HG03457 (cell line): ENCODE measurements at regions not wholly inside any gene's neighbourhood (a gene's known extent, or its start where the extent isn't known, plus 50 kb on each side); places are given as distances from the start of the nearest gene placed in this dataset.
"Not testable (repeated sequence)": the region's sequence is repeated elsewhere in the genome, so short reads cannot be mapped to it uniquely, and the experiment has no call there.

Experiments used
- ATAC-seq: cut with Tn5 transposase; IDR thresholded peaks from one replicate; pipeline ENCODE4 v1.9.1; 2021; ENCODE audit warnings: moderate number of reproducible peaks; ENCODE audit not compliant: unreplicated experiment

- ATAC-seq: not testable (repeated sequence)
Observed at GRCh38 chr2:131636704-131637308, 109.1 kb downstream of the CCDC74A start.

- not testable (repeated sequence) for ATAC-seq
Observed at GRCh38 chr2:131639001-131639620, 111.4 kb downstream of the CCDC74A start.

GRCh38 chr2:131641414-131642206 is 113.9 kb downstream of the CCDC74A start:
- ATAC-seq: no peak

- not testable (repeated sequence) for ATAC-seq
Observed at GRCh38 chr2:131643180-131643579, 115.5 kb downstream of the CCDC74A start.

GRCh38 chr2:131645177-131645765 is 117.6 kb downstream of the CCDC74A start:
- ATAC-seq: no peak

GRCh38 chr2:131646220-131646619 is 118.5 kb downstream of the CCDC74A start:
- not testable (repeated sequence) for ATAC-seq

- ATAC-seq: no peak
Observed at GRCh38 chr2:131646669-131647297, 119.1 kb downstream of the CCDC74A start.

- not testable (repeated sequence) for ATAC-seq
Observed at GRCh38 chr2:131648565-131648964, 120.9 kb downstream of the CCDC74A start.

- ATAC-seq: not testable (repeated sequence)
Observed at GRCh38 chr2:131652246-131652645, 124.6 kb downstream of the CCDC74A start.

- not testable (repeated sequence) for ATAC-seq
Observed at GRCh38 chr2:131654107-131654506, 126.4 kb downstream of the CCDC74A start.

GRCh38 chr2:131656816-131657633 is 129.3 kb downstream of the CCDC74A start:
- ATAC-seq: no peak

GRCh38 chr2:131657895-131658768 is 130.4 kb downstream of the CCDC74A start:
- ATAC-seq: no peak

GRCh38 chr2:131658769-131659131 is 131.1 kb downstream of the CCDC74A start:
- no peak for ATAC-seq

- ATAC-seq: no peak
Observed at GRCh38 chr2:131659168-131659572, 131.5 kb downstream of the CCDC74A start.

GRCh38 chr2:131661101-131661782 is 133.6 kb downstream of the CCDC74A start:
- not testable (repeated sequence) for ATAC-seq

- not testable (repeated sequence) for ATAC-seq
Observed at GRCh38 chr2:131661884-131662535, 134.3 kb downstream of the CCDC74A start.

GRCh38 chr2:131663501-131663900 is 135.8 kb downstream of the CCDC74A start:
- not testable (repeated sequence) for ATAC-seq

- not testable (repeated sequence) for ATAC-seq
Observed at GRCh38 chr2:131665716-131666115, 138.0 kb downstream of the CCDC74A start.
